C4-2B (cell line): ENCODE measurements at regions not wholly inside any gene's neighbourhood (a gene's known extent, or its start where the extent isn't known, plus 50 kb on each side); places are given as distances from the start of the nearest gene placed in this dataset.

Source experiments
- CTCF ChIP-seq: fragments of 450-650 bp; conservative IDR thresholded peaks from 2 replicates; pipeline ENCODE4 v1.5.1; 2017; ENCODE audit warnings: mild to moderate bottlenecking
- ZFX ChIP-seq: fragments of 450-650 bp; IDR thresholded peaks from 2 replicates; pipeline ENCODE4 v1.6.1; 2017

- TF ChIP-seq CTCF (no peak), ZFX (no peak)
Observed at GRCh38 chr2:195494451-195494850, 162.6 kb upstream of the SLC39A10 start.
